HG03565 (cell line): ENCODE measurements at regions not wholly inside any gene's neighbourhood (a gene's known extent, or its start where the extent isn't known, plus 50 kb on each side); places are given as distances from the start of the nearest gene placed in this dataset.
"Not testable (repeated sequence)": the region's sequence is repeated elsewhere in the genome, so short reads cannot be mapped to it uniquely, and the experiment has no call there.

Experiments used
- ATAC-seq: cut with Tn5 transposase; IDR thresholded peaks from one replicate; pipeline ENCODE4 v1.9.1; 2021; ENCODE audit warnings: mild to moderate bottlenecking, moderate library complexity; ENCODE audit not compliant: unreplicated experiment

DNA sequence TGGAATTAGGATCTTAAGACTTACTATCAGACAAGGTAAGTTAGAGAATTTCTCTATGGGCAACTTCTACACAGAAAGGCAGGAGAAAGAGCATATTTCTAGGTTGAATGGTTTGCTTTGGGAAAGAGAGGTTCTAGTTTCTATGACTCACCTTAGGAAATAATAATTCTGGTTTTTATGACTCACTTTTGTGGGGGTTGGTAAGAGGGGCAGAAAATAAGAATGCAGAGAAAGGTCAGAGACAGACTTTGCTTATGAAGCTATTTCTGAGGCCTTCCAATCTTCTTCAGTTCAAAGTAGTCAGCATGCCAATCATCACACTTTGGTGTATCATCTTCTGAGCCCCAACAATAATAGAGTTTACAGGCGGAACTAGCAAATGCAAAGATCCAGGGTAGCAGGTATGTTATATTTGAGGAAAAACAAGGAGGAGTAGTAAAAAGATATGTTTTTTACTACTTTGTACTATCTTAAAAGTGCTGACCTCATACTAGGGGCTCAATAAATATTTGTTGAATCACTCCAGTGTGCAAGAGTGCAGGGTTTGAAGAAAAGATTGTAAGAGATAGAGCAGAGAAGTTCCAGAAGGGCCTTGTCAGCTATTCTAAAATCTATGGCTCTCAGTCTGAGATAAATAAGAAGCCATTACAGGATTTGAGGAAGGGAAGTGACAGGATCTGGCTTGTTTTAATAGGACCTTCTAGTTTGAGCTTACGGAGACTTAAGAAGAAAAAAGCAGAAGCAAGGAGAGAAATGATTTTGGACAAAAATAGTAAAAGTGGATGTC, 56.7 kb upstream of the LRFN5 start:
- ATAC-seq, result no peak

GRCh38 chr14:41549282-41549681, 57.4 kb upstream of the LRFN5 start:
- ATAC-seq, result no peak

DNA sequence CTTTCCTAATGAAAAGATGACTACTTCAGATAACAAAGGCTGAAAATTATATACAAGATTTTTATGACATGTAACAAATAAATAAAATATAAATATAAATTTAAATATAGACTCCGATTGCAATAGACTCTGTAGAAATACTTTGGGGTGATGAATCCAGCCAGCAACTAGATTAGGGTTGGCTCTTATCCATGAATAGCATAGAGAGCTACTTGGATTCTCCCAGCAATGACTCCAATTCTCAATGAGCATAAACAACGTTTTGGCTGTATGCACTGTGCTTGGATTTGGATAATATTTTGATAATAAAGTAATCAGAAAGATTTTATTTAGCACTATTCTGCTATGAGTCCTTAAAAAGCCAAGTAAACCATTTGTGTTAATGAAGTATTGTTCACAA, 58.0 kb upstream of the LRFN5 start:
- ATAC-seq, result no peak

DNA sequence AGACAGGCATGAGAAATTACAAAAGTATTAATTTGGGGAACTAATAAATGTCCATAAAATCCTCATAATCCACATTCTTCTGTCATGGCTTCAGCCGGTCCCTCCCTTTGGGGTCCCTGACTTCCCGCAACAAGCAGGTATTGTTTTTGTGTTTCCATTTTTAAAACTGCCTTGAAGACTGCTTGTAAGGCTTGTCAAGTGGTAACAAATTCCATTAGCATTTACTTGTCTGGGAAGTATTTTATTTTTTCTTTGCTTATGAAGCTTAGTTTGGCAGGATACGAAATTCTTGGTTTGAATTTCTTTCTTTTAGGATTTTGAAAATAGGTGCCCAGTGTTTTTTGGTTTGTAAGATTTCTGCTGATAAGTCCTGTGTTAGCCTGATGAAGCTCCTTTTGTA, 65.3 kb upstream of the LRFN5 start:
- ATAC-seq, result no peak

DNA sequence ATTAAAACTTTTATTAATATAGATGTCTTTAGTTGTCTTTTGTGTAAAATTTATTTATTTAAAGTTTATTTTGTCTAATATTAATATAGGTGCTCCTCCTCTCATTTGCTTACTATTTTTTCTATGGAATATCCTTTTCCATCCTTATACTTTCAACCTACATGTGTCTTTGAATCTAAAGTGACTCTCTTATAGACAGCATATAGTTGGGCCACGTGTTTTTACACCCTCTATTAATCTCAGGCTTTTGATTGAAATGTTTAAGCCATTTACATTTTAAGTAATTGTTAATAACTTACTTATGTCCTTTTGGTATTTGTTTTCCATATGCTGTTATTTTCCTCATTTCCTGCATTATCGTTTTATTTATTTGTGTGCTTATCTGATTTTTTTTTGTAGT, 74.4 kb upstream of the LRFN5 start:
- no peak for ATAC-seq

DNA sequence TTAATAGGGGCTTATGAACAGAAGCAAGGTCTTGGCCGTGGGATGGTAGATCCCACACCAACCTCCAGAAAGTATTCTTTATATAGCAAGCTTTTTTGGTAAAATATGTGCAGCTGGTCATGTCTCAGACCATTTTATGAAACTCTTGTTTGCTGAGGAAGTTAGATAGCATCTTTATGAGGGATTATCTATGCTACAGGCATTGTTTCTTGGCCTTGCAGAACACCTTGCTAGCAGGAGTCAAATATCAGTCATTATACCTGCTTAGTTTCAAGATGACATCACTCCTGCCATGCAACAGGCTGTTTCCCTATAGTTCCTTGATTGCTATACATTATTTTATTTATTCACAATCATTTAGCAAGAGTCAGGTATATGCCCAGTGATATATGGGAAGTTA, 84.8 kb upstream of the LRFN5 start:
- no peak for ATAC-seq

DNA sequence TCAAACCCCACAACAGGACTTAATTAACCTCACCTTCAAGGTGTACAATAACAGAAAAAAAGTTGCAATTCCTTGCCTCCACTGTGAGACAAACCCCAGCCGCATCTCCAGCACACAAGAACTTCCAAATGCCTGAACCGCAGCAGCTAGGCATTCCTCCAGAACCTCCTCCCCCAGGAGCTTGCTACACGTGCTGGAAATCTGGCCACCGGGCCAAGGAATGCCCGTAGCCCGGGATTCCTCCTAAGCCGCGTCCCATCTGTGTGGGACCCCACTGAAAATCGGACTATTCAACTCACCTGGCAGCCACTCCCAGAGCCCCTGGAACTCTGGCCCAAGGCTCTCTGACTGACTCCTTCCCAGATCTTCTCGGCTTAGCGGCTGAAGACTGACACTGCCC, 88.6 kb upstream of the LRFN5 start:
- not testable (repeated sequence) for ATAC-seq

GRCh38 chr14:41506552-41506951, 100.1 kb upstream of the LRFN5 start:
- ATAC-seq, result no peak

GRCh38 chr14:41505491-41505890, 101.2 kb upstream of the LRFN5 start:
- ATAC-seq, result no peak

GRCh38 chr14:41498959-41499358, 107.7 kb upstream of the LRFN5 start:
- ATAC-seq, result no peak

GRCh38 chr14:41490323-41490722, 116.4 kb upstream of the LRFN5 start:
- ATAC-seq, result no peak

- no peak for ATAC-seq
Observed at GRCh38 chr14:41489315-41489972, 117.2 kb upstream of the LRFN5 start.

DNA sequence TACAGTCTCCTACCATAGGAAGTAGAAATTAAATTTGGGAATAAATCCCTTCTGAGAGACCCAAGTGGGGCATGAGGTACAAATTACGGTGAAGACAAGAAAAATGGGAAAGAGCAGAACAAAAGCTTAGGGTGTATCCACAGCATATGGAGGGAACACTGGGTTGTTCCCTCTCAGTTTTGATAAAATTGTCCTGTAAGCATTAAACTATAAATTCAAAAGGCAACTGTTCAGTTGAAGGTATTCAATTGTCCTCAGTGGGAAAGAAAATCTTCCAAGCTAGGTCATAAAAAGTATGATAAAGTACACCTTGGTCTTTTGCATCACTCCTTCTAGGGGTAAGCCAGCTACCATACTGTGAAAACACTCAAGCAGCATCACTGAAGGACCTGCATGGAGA, 118.3 kb upstream of the LRFN5 start:
- ATAC-seq, result no peak

- no peak for ATAC-seq
Observed at GRCh38 chr14:41482861-41483260, 123.8 kb upstream of the LRFN5 start.

DNA sequence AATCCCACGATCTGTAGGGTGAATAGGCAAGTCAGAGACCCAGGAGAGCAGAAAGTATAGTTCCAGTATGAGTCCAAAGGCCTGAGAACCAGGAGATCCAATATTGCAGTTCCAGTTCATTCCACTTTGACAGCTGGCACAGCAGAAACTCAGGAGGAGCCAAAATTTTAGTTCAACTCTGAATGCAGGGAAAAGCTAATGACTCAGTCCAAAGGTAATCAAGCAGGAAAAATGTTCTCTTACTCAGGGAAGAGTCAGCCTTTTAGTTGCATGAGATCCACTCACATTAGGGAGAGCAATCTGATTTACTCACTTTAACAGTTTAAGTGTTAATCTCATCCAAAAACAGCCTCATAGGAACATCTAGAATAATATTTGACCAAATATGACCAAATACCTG, 130.2 kb upstream of the LRFN5 start:
- ATAC-seq, result no peak

DNA sequence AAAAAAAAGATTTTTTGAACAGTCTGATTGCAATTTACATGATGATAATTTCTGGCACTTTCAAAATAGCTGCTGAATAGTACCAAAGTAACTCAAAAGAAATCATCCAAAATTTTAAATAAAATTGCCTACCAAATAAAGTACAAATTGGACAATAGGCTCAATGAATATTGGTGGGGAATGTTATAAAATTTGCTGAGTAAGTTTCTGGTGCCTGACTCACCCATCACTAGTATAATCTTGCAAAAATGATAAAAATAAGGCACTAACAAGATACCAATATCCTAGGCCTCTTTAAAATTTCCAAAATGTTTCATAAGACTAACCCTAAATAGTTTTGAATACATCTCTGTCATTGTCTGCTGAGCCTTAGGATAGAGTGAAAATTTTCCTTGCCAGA, 145.3 kb upstream of the LRFN5 start:
- no peak for ATAC-seq

DNA sequence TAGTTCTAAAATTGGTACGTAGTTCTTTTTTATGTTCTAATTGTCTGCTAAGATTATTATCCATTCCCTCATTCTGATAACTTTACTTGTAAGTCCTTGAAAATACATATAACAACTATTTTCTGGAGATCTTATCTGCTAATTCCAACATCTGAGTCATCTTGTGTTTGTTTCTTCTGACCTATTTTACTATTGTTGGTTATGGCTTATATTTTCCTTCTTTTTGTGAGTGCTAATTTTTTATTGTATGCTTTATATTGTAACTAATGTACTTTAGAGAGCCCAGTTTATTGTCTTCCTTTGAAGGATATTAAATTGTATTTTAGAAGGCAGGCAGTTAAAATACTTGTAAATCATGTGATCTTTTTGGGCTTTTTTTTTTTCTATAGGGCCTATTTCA, 149.3 kb upstream of the LRFN5 start:
- no peak for ATAC-seq

GRCh38 chr14:41449066-41449465, 157.6 kb upstream of the LRFN5 start:
- no peak for ATAC-seq

DNA sequence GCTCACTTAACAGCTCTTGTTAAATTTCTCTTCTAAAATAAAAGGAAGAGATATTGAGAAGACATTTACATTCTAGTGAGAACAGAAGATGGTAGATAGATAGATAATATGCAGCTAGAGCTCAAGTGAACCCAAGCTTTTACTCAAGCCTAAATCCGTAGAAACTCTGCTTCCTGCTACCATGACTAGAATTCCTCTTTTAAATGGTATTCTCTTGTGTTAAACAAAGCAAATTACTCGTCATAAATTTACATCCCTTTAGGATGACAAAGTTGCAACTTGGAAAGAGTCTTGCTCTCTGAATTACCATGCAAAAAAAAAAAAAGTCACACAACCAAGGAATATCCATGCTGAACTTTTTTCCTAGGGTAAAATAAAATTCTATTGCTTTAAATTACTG, 160.7 kb upstream of the LRFN5 start:
- no peak for ATAC-seq

GRCh38 chr14:41423503-41423902, 183.2 kb upstream of the LRFN5 start:
- ATAC-seq, result no peak

- ATAC-seq, result not testable (repeated sequence)
Observed at GRCh38 chr14:41421308-41421707, 185.4 kb upstream of the LRFN5 start.

- no peak for ATAC-seq
Observed at GRCh38 chr14:41419709-41420108, 187.0 kb upstream of the LRFN5 start.

- ATAC-seq, result no peak
Observed at GRCh38 chr14:41418851-41419250, 187.8 kb upstream of the LRFN5 start.
